K562 (cell line): ENCODE measurements at regions not wholly inside any gene's neighbourhood (a gene's known extent, or its start where the extent isn't known, plus 50 kb on each side); places are given as distances from the start of the nearest gene placed in this dataset.
A peak's percentile ranks its signal among the peaks of the same experiment; 100 is the strongest.

ENCODE experiments used
- ATAC-seq: fragments of 200-7000 bp; cut with Tn5 transposase; 3 replicates; pipeline ENCODE4 v1.9.1; 2020; ENCODE audit warnings: moderate library complexity
- BruUV-seq: library from RNA; stranded (reverse); fragments of 400-500 nt; replicated peaks from 2 replicates; lab custom pipeline; 2021; lab: Mats Ljungman, UMichigan
- CTCF ChIA-PET: fragments of 300-600 bp; formaldehyde crosslinking; extraction: SDS; loops from one replicate; lab custom pipeline; 2021; ENCODE audit warnings: low intra/inter-chr PET ratio; lab: Yijun Ruan, JAX
- POLR2A ChIA-PET: fragments of 300-600, 350-650 bp; sonication (Branson Sonifier 250); formaldehyde crosslinking; extraction: SDS; loops from one replicate; lab custom pipeline; 2021; ENCODE audit warnings: antibody characterized with exemption, inconsistent platforms; lab: Yijun Ruan, JAX
- DNase-seq, 4 experiments: peaks; one replicate each; pipeline versions ENCODE4 v3.0.0 to v3.0.0-alpha.2; 2011 to 2018; ENCODE audit warnings: low spot score in 3 of 4, mixed read lengths in 3 of 4; ENCODE audit errors: extremely low read depth in 1 of 4
- FAIRE-seq: peaks from 2 replicates; lab custom pipeline; 2011; peaks lifted over from hg19 to GRCh38; lab: Jason Lieb, UNC
- H2AFZ ChIP-seq: 2 replicates; pipeline ENCODE4 v1.6.0; 2011; ENCODE audit warnings: low read depth, low read length, control low read depth, inconsistent platforms
- H3K27ac ChIP-seq: fragments of 200-600 bp; 3 replicates; pipeline ENCODE4 v1.8.0; 2011; ENCODE audit warnings: low read depth, mild to moderate bottlenecking, control low read depth, inconsistent platforms, low read length, moderate library complexity, mixed read lengths; ENCODE audit errors: extremely low read depth
- H3K27me3 ChIP-seq, 2 experiments: fragments of 300-600 bp in 1 of 2; 2 replicates in 1 of 2; 3 replicates in 1 of 2; pipeline versions ENCODE4 v1.6.0 to v1.8.0; 2011; ENCODE audit warnings: inconsistent platforms in 2 of 2, low read length in 2 of 2, mild to moderate bottlenecking in 1 of 2, mixed read lengths in 1 of 2, moderate library complexity in 1 of 2; ENCODE audit not compliant: control insufficient read depth in 2 of 2, insufficient read depth in 2 of 2
- H3K36me3 ChIP-seq: fragments of 300-600 bp; 3 replicates; pipeline ENCODE4 v1.8.0; 2011; ENCODE audit warnings: mild to moderate bottlenecking, low read length, inconsistent platforms; ENCODE audit not compliant: control insufficient read depth, insufficient read depth
- H3K4me1 ChIP-seq, 2 experiments: fragments of 200-600 bp in 1 of 2; replicated peaks in 1 of 2; 2 replicates in 1 of 2; 3 replicates in 1 of 2; pipeline versions ENCODE4 v1.5.1 to v1.8.0; 2011; ENCODE audit warnings: inconsistent platforms in 2 of 2, low read length in 2 of 2, mild to moderate bottlenecking in 1 of 2, mixed read lengths in 1 of 2, moderate library complexity in 1 of 2; ENCODE audit not compliant: control insufficient read depth in 2 of 2, insufficient read depth in 2 of 2
- H3K4me2 ChIP-seq: 2 replicates; pipeline ENCODE4 v1.6.1; 2011; ENCODE audit warnings: low read length, control low read depth, inconsistent platforms, mixed read lengths; ENCODE audit not compliant: insufficient read depth
- H3K4me3 ChIP-seq: fragments of 200-600 bp; sonication (generic), shearing (Covaris generic); 2 replicates; pipeline ENCODE4 v1.5.1; 2016; ENCODE audit warnings: control low read depth, inconsistent platforms
- H3K79me2 ChIP-seq: fragments of 200-600 bp; 3 replicates; pipeline ENCODE4 v1.8.0; 2011; ENCODE audit warnings: low read length, inconsistent platforms; ENCODE audit not compliant: control insufficient read depth, insufficient read depth
- H3K9ac ChIP-seq, 2 experiments: 2 replicates each; pipeline versions ENCODE4 v1.6.0 to v1.6.1; 2011; ENCODE audit warnings: low read depth in 2 of 2, low read length in 2 of 2, control low read depth in 1 of 2, inconsistent platforms in 1 of 2, mild to moderate bottlenecking in 1 of 2, mixed read lengths in 1 of 2; ENCODE audit not compliant: insufficient read depth in 1 of 2
- H3K9me1 ChIP-seq: one replicate; pipeline ENCODE4 v1.6.0; 2011; ENCODE audit warnings: inconsistent platforms, mild to moderate bottlenecking, low read length, moderate library complexity; ENCODE audit not compliant: control insufficient read depth, insufficient read depth
- H3K9me3 ChIP-seq: replicated peaks from 2 replicates; pipeline ENCODE4 v1.5.1; 2011; ENCODE audit warnings: low read depth, low read length, inconsistent platforms; ENCODE audit not compliant: control insufficient read depth, insufficient read depth
- H4K20me1 ChIP-seq: replicated peaks from 2 replicates; pipeline ENCODE4 v1.6.1; 2011; ENCODE audit warnings: low read length, inconsistent platforms, mixed read lengths; ENCODE audit not compliant: control insufficient read depth, insufficient read depth
- ARID1B ChIP-seq: fragments of 450-650 bp; IDR thresholded peaks from 2 replicates; pipeline ENCODE4 v1.6.1; 2016; ENCODE audit warnings: antibody characterized with exemption, mild to moderate bottlenecking, inconsistent platforms
- BRD4 ChIP-seq: fragments of 200-600 bp; sonication (generic); IDR thresholded peaks from 2 replicates; pipeline ENCODE4 v1.6.1; 2017; ENCODE audit warnings: inconsistent platforms
- CBFA2T2 ChIP-seq: fragments of 450-650 bp; conservative IDR thresholded peaks from 2 replicates; pipeline ENCODE4 v1.6.1; 2017; ENCODE audit warnings: mild to moderate bottlenecking
- CBFA2T3 ChIP-seq: fragments of 450-650 bp; IDR thresholded peaks from 2 replicates; pipeline ENCODE4 v1.6.1; 2017
- MAZ ChIP-seq, 2 experiments: fragments of 450-650 bp in 1 of 2; sonication (generic) in 1 of 2; formaldehyde crosslinking; IDR thresholded peaks in 1 of 2; conservative IDR thresholded peaks in 1 of 2; 2 replicates each; pipeline versions ENCODE4 v1.4.0 to v1.5.0; 2020; ENCODE audit warnings: mild to moderate bottlenecking in 1 of 2, missing genetic modification reagents in 1 of 2
- MEIS2 ChIP-seq: fragments of 450-650 bp; IDR thresholded peaks from 2 replicates; pipeline ENCODE4 v1.6.1; 2014; ENCODE audit warnings: mild to moderate bottlenecking; ENCODE audit not compliant: partially characterized antibody
- MTA1 ChIP-seq: fragments of 450-650 bp; IDR thresholded peaks from 2 replicates; pipeline ENCODE4 v1.6.1; 2017; ENCODE audit warnings: borderline replicate concordance
- MTA2 ChIP-seq: fragments of 450-650 bp; IDR thresholded peaks from 2 replicates; pipeline ENCODE4 v1.6.1; 2016; ENCODE audit warnings: low read depth
- NCOR1 ChIP-seq: fragments of 450-650 bp; IDR thresholded peaks from 2 replicates; pipeline ENCODE4 v1.6.1; 2016; ENCODE audit warnings: mild to moderate bottlenecking, moderate library complexity
- SIRT6 ChIP-seq: IDR thresholded peaks from one replicate; pipeline ENCODE4 v1.6.1; 2012; ENCODE audit warnings: low read depth, mild to moderate bottlenecking, control low read depth, inconsistent platforms, low read length, moderate library complexity
- SMAD4 ChIP-seq: fragments of 250-450 bp; sonication (Bioruptor Pico); conservative IDR thresholded peaks from 2 replicates; pipeline ENCODE4 v1.8.0; 2021; ENCODE audit warnings: inconsistent platforms, mild to moderate bottlenecking, moderate library complexity
- TAL1 ChIP-seq: fragments of 450-650 bp; IDR thresholded peaks from 2 replicates; pipeline ENCODE4 v1.6.1; 2016; ENCODE audit warnings: mild to moderate bottlenecking
- TCF3 ChIP-seq: sonication (generic); formaldehyde crosslinking; IDR thresholded peaks from 2 replicates; pipeline ENCODE4 v1.4.0; 2020; ENCODE audit warnings: mild to moderate bottlenecking, missing genetic modification reagents
- TEAD4 ChIP-seq, 2 experiments: sonication (generic) in 1 of 2; formaldehyde crosslinking in 1 of 2; IDR thresholded peaks; 2 replicates each; pipeline versions ENCODE4 v1.6.1 to v1.8.0; 2012 to 2022; ENCODE audit warnings: borderline replicate concordance in 1 of 2, inconsistent platforms in 1 of 2, low read length in 1 of 2, mild to moderate bottlenecking in 1 of 2, missing genetic modification reagents in 1 of 2
- TRIM24 ChIP-seq, 2 experiments: fragments of 450-650 bp; IDR thresholded peaks; 2 replicates each; pipeline ENCODE4 v1.6.1; 2016
- ZNF551 ChIP-seq: fragments of 250-450 bp; sonication (Bioruptor Pico); IDR thresholded peaks from 2 replicates; pipeline ENCODE4 v1.5.0; 2021; ENCODE audit warnings: mild to moderate bottlenecking, moderate library complexity
- WGBS: fragments of 100-300 bp; shearing (Covaris generic); methylation state at CpG from one replicate; pipeline ENCODE4 v1.1.6; 2016; ENCODE audit warnings: low coverage, mixed read lengths; ENCODE audit not compliant: insufficient coverage; ENCODE audit errors: missing lambda C conversion rate; 5-methylcytosine and 5-hydroxymethylcytosine counted together
- in situ Hi-C: fragments of 300-500 bp; cut with MboI; formaldehyde crosslinking; loops from 4 replicates; pipeline ENCODE4 v1.15.0; 2018; ENCODE audit warnings: inconsistent platforms, mixed read lengths
- intact Hi-C: fragments of 100-400 bp; cut with micrococcal nuclease; formaldehyde crosslinking; loops from 2 replicates; pipeline ENCODE4 v1.14.2; 2022
- TF ChIP-seq, protein P1 (sequence below): sonication (generic); formaldehyde crosslinking; IDR thresholded peaks from 2 replicates; pipeline ENCODE4 v1.8.0; 2022; ENCODE audit warnings: mild to moderate bottlenecking, missing genetic modification reagents

- TF ChIP-seq, protein P1, sequence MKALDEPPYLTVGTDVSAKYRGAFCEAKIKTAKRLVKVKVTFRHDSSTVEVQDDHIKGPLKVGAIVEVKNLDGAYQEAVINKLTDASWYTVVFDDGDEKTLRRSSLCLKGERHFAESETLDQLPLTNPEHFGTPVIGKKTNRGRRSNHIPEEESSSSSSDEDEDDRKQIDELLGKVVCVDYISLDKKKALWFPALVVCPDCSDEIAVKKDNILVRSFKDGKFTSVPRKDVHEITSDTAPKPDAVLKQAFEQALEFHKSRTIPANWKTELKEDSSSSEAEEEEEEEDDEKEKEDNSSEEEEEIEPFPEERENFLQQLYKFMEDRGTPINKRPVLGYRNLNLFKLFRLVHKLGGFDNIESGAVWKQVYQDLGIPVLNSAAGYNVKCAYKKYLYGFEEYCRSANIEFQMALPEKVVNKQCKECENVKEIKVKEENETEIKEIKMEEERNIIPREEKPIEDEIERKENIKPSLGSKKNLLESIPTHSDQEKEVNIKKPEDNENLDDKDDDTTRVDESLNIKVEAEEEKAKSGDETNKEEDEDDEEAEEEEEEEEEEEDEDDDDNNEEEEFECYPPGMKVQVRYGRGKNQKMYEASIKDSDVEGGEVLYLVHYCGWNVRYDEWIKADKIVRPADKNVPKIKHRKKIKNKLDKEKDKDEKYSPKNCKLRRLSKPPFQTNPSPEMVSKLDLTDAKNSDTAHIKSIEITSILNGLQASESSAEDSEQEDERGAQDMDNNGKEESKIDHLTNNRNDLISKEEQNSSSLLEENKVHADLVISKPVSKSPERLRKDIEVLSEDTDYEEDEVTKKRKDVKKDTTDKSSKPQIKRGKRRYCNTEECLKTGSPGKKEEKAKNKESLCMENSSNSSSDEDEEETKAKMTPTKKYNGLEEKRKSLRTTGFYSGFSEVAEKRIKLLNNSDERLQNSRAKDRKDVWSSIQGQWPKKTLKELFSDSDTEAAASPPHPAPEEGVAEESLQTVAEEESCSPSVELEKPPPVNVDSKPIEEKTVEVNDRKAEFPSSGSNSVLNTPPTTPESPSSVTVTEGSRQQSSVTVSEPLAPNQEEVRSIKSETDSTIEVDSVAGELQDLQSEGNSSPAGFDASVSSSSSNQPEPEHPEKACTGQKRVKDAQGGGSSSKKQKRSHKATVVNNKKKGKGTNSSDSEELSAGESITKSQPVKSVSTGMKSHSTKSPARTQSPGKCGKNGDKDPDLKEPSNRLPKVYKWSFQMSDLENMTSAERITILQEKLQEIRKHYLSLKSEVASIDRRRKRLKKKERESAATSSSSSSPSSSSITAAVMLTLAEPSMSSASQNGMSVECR (CRISPR knock-in tag), result no peak
- TF ChIP-seq ZNF551 (CRISPR knock-in tag), result no peak
- TF ChIP-seq SIRT6, result no peak
- no peak for TF ChIP-seq MAZ (CRISPR knock-in tag; conservative IDR thresholded peaks at IDR 0.05 in 1 of 2, IDR thresholded peaks at IDR 0.05 in 1 of 2)
Observed at GRCh38 chr2:216911886-216912285, 52.0 kb upstream of the TNP1 start (continued).

DNA sequence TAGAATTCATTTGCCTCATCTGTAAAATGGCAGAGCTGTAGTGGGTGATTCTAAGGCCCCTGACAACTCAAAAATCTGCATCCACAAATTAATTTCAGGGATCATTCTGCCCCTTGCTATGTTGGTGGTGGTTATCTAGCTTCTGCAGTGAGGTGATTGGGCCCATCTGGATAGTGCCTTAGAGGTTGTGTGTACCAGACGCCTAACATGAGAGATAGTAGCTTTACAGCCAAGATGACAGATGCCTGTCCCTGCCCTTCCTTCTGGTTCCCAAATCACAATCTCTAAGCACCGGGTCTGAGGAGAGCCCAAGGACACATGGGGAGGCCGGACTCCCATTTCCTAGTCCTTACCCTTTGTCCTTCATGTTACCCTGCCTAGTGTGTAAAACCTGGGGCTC, 51.1 kb upstream of the TNP1 start:
- TF ChIP-seq TRIM24 (IDR thresholded peaks at IDR 0.05), result 0 out of 4 replicates have a peak, but pooled peaks of 1 of the 2 experiments have one; percentile 52
- peak; percentile 35 for TF ChIP-seq TEAD4 (IDR thresholded peaks at IDR 0.05; ENCODE audit: low read length)
- TF ChIP-seq TEAD4 (CRISPR knock-in tag; IDR thresholded peaks at IDR 0.05; ENCODE audit: borderline replicate concordance), result no peak
- TF ChIP-seq CBFA2T2, result peak; percentile 68
- peak; percentile 77 for TF ChIP-seq TCF3 (CRISPR knock-in tag)
- TF ChIP-seq MTA2, result peak; percentile 46; the same call in 1 of the 2 replicates
- no peak for TF ChIP-seq MTA1
- TF ChIP-seq ARID1B, result peak; percentile 43; the same call in 1 of the 2 replicates
- peak; percentile 67 for TF ChIP-seq MEIS2
- TF ChIP-seq SMAD4 (CRISPR knock-in tag), result no peak
- peak; percentile 68 for TF ChIP-seq TAL1
- peak; percentile 79 for TF ChIP-seq CBFA2T3
- TF ChIP-seq NCOR1, result peak; percentile 39; the same call in 1 of the 2 replicates
- no peak for TF ChIP-seq BRD4
- DNase-seq (peak in 1 of 4 experiments; percentile 14), FAIRE-seq (no peak), ATAC-seq (peak; percentile 43; the same call in 2 of the 3 replicates)
- Histone ChIP-seq H4K20me1 (no peaks in the 10 kb centered on the region), H3K4me2 (no peak overlapping the region), H3K4me3 (no peak overlapping the region), H3K27me3 (peaks cover 0 to 18% of the 10 kb centered on the region in 2 experiments; a peak in 4 of 5 replicates), H3K9me3 (no peaks in the 10 kb centered on the region), H3K4me1 (no peaks in the 10 kb centered on the region), H3K9me1 (no peaks in the 10 kb centered on the region), H3K27ac (no peak overlapping the region), H3K79me2 (no peaks in the 10 kb centered on the region), H3K9ac (no peak overlapping the region), H2AFZ (no peak overlapping the region), H3K36me3 (no peaks in the 10 kb centered on the region)
- BruUV-seq, result no TSS peak
- intact Hi-C loops (loop anchor here (10.0 kb wide), 1 partner anchor 136 kb away; no protein-coding TSS in a partner anchor), in situ Hi-C loops (no loop called here)
- CTCF ChIA-PET, result no interaction called here
- 17% methylated on average over 1 of the region's 3 CpGs for WGBS
- POLR2A ChIA-PET, result interaction anchor here (0.7 kb wide), 1 partner anchor 10 kb away, joined by 3 read pairs; no protein-coding TSS in a partner anchor
